Stimulated activated CD8-positive, alpha-beta memory T cell treated with anti-CD3 and anti-CD28 coated beads, Interleukin-15, amount 100 ng/mL, for 1 hour (primary cell): ENCODE measurements at regions not wholly inside any gene's neighbourhood (a gene's known extent, or its start where the extent isn't known, plus 50 kb on each side); places are given as distances from the start of the nearest gene placed in this dataset.
"Not testable (repeated sequence)": the region's sequence is repeated elsewhere in the genome, so short reads cannot be mapped to it uniquely, and the experiment has no call there.

ENCODE experiments used
- DNase-seq: peaks from one replicate; pipeline ENCODE4 v3.0.0-alpha.2; 2020; ENCODE audit warnings: low read depth

GRCh38 chr21:5065240-5066211 is 5455.9 kb upstream of the TPTE start:
- DNase-seq, result not testable (repeated sequence)

- DNase-seq, result not testable (repeated sequence)
Observed at GRCh38 chr21:5066682-5067251, 5454.6 kb upstream of the TPTE start.

GRCh38 chr21:5067326-5068048 is 5453.9 kb upstream of the TPTE start:
- not testable (repeated sequence) for DNase-seq

GRCh38 chr21:5068649-5069048 is 5452.7 kb upstream of the TPTE start:
- DNase-seq, result not testable (repeated sequence)

GRCh38 chr21:5071180-5071579 is 5450.2 kb upstream of the TPTE start:
- DNase-seq, result not testable (repeated sequence)

DNA sequence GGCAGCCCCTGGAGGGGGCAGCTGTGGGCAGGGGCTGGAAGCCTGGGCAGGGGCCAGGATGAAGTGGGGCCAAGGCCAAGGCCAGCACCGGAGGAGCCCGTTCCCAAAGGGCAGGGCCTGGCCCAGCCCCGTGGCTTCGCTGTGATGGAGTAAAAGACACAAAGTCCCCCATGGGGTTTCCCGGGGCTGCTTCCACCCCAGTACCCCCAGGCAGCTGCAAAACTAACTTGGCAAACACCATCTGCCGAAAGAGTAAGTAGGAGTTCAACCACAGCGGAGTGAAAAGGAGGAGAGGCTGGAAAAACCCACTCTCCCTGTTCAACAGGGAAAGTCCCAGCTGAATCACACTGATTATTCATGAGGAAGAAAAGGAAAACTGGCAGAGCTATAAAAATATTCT is 5444.5 kb upstream of the TPTE start:
- DNase-seq, result not testable (repeated sequence)

DNA sequence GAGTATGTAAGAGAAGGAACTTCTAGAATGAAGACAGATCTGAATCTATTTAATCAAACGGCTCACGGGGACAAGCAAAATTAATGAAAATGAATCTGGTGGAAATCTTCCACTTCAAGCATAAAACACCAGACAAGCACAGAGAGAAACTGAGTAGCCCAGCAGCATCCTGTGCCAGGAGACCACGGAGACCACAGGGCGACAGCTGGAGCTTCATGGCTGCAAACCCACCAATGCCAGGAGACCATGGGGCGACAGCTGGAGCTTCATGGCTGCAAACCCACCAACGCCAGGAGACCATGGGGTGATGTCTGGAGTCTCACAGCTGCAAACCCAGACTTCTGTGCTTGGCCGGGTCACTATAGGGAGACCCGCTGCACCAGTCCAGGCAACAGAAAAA is 5442.0 kb upstream of the TPTE start:
- not testable (repeated sequence) for DNase-seq

GRCh38 chr21:5080015-5080414 is 5441.4 kb upstream of the TPTE start:
- not testable (repeated sequence) for DNase-seq

DNA sequence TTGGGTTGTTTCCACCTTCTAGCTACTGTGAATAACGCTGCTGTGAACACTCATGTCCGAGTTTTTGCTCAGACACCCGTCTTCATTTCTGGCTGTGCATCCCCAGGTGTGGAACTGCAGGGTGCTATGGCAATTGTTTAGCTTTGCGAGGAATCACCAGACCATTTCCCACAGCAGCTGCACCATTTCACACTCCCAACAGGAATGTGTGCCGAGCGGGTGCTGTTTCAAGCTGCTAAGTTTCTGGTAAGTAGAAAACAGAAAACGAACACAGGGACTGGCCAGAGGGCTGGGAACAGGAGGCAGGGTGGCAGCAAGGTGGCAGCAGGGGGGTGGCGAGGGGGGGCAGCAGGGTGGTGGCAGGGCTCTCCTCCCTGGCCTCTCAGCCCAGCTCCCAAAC is 5437.1 kb upstream of the TPTE start:
- DNase-seq, result not testable (repeated sequence)

GRCh38 chr21:5085456-5085855 is 5435.9 kb upstream of the TPTE start:
- not testable (repeated sequence) for DNase-seq

DNA sequence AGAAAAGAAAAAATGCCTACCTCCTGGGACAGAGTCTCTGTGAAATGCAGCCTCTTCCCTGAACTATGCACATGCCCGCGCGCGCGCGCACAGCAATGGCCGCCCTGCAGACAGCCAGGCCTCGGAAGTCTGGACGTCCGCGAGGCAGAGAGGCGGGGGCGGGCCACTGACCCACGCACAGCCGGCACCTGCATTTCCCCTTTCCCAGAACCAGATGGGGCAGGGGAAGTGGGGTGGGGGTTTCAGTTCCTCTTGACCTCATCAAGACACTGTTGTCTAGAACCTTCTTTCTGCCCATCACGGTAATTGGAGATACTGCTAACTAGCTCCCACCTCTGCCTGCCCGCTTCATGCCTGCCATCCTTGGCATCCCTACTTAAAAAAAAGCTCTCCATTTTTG is 5435.0 kb upstream of the TPTE start:
- DNase-seq, result not testable (repeated sequence)

DNA sequence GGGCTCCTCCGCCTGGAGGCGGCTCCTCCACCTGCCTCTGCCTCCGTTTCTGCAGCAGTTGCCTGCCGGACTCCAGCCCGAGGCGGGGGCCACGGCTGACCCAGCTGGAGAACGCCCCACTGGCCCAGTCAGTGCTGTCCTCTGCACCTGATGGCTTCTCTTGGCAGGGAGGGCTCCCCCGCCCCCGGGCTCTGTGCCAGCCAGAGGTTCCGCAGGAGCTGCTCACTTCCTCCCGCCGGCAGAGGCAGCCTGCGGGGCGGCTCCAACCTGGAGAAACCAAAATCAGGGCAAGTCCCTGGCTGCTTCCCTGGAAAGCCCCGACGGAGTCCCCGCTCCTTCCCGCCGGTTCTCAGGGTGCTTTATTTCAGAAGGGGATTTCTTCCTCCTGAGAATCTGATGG is 5432.6 kb upstream of the TPTE start:
- not testable (repeated sequence) for DNase-seq

DNA sequence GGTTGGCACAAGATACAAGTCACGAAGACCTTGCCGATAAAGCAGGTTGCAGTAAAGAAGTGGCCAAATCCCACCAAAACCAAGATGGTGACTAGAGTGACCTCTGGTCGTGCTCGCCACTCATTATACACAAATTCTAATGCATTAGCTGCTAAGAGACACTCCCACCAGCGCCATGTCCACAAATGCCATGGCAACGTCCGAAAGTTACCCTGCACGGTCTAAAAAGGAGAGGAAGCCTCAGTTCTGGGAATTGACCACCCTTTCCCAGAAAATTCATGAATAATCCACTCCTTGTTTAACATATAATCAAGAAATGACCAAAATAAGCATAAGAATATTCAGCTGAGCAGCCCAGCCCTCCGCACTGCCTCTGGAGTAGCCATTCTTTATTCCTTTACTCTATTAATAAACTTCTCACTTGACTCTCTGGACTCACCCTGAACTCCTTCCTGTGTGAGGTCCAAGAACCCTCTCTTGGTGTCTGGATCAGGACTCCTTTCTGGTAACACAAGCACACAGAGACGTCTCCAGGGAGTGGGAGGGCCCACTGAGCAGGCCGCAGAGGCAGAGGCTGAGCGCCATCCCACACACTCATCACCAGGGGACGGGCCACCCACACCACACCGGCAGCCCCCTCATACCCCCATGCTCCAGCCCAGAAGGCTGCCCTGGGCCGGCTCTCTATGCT is 5431.8 kb upstream of the TPTE start:
- not testable (repeated sequence) for DNase-seq

DNA sequence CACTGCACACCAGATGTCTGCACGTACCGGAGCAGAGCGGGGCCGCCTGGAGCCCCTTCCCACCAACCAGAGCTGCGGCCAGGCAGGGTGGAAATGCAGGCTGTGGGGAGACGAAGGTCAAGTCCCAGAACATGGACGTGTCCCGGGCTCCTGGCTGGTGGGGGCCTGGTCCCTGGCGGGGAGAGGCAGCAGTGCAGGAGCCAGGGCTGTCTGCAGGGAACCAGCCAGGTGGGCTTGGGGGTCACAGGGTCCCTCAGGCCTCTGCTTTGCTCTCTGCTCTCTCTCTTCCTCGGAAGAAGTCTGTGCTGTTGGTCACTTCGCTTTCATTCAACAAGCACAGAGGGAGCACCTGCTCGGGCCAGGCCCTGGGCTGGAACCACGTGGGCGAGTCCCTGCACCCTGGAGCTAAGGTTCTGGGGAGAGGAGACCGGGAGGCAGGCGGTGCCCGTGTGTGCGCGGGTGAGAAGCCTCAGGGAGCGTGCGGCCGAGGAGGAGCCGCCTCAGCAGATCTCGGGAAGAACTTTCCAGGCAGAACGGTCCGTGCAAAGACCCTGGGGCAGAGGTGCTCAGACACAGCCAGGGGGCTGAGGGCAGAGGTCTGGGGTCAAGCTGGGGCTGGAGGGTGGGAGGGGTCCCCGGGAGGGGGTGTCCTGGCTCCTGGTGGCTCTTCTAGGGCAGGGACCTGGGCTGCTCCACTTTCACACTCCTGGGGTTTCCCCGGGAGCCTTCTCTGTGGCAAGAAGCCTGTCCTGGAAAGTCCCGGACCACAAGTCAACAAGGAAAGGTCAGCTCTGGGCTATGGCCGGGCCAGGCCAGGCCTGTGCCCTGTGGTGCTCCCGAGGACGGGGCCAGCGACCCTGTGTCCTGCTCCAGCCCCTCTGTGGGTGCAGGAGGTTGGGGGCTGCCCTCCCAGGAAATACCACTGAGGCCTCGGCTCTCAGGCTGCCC is 5431.0 kb upstream of the TPTE start:
- not testable (repeated sequence) for DNase-seq

- DNase-seq, result not testable (repeated sequence)
Observed at GRCh38 chr21:5091274-5091673, 5430.1 kb upstream of the TPTE start.

DNA sequence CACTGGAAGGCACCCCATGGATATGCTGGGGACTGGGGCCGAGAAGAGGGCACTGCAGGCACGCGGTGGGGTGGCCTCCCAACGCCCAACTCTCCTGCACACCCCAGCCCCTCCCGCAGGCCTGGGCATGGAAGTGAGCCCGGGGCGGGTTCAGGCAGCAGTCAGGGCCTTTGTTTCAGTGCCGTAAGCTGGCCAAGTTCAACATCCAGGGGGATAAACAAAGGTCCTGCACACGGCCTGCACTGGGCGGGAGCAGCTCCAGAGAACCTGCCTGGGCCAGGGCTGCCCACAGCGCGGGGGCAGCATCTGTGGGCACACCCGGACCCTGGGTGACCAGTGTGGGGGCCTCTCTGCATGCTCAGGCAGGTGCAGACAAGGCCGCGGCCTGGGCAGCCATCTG is 5425.8 kb upstream of the TPTE start:
- not testable (repeated sequence) for DNase-seq

DNA sequence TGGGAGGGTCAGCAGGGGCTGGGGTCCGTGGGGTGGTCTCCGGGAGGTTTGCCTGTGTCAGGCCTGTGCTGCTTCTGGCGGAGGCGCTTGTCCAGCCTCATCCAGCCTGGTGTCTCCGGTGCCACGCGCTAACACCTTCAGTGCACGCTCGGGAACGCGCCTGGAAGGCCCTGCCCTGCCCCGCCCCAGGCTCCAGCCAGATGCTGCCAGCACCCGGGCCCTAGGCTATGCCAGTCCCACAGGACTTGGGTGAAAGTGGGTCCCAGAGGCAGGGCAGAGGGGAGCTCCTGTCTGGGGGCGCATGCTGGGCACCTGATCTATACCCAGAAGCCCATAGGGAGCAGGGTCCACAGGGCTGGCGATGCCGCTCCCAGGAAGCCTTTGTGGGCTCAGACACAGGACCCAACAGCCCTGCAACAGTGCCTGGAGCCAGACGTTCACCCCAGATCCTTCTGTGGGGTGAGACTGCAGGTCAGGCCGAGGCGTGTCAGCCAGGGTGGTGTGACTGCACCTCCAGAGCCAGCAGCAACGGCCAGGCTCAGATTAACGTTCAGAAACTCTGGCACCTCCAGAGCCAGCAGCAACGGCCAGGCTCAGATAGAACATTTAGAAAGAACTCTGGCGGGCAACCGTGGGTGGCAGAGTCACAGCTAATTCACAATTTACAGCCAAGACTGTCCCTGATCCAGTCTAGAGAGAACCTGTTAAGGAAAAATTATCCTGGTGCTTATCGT is 5423.2 kb upstream of the TPTE start:
- DNase-seq, result not testable (repeated sequence)

DNA sequence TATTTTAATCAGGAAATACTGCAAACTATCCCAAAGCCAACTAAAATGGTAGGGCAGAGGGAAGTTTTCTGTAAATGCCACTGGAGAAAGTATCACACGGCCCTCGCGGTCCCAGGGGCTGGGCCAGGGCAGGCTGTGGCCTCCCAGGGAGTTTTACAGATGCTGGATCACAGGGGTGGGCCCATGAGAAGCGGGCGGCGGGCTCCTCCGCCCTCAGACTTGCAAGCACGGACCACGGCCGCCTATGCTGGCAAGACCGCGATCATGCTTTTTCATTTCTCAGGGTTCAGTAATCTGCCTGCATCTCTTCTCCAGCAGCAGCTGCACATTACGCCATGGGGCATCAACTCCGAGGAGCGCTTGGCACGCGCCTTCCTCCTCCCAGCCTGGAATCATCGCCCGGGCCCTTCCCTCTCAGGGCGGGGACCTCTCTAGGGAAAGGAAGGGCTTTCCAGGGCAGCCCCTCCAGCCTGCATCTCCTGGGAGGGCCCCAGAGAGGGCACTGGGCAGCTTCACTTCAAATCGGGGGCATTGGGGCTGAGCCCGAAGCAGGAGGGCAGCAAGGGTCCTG is 5420.7 kb upstream of the TPTE start:
- not testable (repeated sequence) for DNase-seq

DNA sequence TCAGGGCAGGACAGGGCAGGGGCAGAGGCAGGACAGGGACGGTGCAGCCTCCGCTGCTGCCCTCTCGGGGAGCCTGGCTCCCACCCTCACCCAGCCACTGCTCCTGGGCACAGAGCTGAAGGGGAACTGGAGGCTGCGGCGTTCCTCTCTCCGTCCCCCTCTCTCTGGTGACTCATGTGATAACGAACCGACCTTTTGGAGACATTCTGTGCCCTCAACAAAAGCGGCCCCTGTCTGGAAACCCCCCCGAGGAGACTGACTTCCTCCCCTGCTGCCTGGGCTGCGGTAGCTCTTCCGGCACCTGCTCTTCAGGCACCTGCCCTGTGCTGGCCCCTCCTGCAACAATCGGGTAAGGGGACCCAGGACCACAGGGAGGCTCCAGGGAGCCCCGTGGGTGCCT is 5419.6 kb upstream of the TPTE start:
- peak; percentile 54 for DNase-seq
